Mesothelial cell of epicardium (in vitro differentiated cells): ENCODE measurements at regions not wholly inside any gene's neighbourhood (a gene's known extent, or its start where the extent isn't known, plus 50 kb on each side); places are given as distances from the start of the nearest gene placed in this dataset.
"Not testable (repeated sequence)": the region's sequence is repeated elsewhere in the genome, so short reads cannot be mapped to it uniquely, and the experiment has no call there.

Source experiments
- DNase-seq, 2 experiments: peaks; one replicate each; pipeline ENCODE4 v3.0.0; 2021; ENCODE audit warnings: low spot score in 2 of 2; ENCODE audit not compliant: unreplicated experiment in 2 of 2
- H3K27ac Mint-ChIP-seq: 2 replicates; pipeline ENCODE4 v1.8.0; 2021; ENCODE audit warnings: mixed read lengths
- H3K27me3 Mint-ChIP-seq: 2 replicates; pipeline ENCODE4 v1.8.0; 2021; ENCODE audit warnings: low read depth, mixed read lengths
- H3K36me3 Mint-ChIP-seq: 2 replicates; pipeline ENCODE4 v1.8.0; 2021; ENCODE audit warnings: mixed read lengths
- H3K4me1 Mint-ChIP-seq: 2 replicates; pipeline ENCODE4 v1.8.0; 2021; ENCODE audit warnings: mixed read lengths
- H3K4me3 Mint-ChIP-seq: 2 replicates; pipeline ENCODE4 v1.8.0; 2021; ENCODE audit warnings: mild to moderate bottlenecking, moderate library complexity, mixed read lengths
- H3K9me3 Mint-ChIP-seq: 2 replicates; pipeline ENCODE4 v1.8.0; 2021; ENCODE audit warnings: mixed read lengths
- TF ChIP-seq, protein P1 (sequence below): fragments of 200-600 bp; sonication (generic); IDR thresholded peaks from one replicate; pipeline ENCODE4 v1.5.0; 2021; ENCODE audit warnings: antibody characterized with exemption; ENCODE audit not compliant: unreplicated experiment

DNA sequence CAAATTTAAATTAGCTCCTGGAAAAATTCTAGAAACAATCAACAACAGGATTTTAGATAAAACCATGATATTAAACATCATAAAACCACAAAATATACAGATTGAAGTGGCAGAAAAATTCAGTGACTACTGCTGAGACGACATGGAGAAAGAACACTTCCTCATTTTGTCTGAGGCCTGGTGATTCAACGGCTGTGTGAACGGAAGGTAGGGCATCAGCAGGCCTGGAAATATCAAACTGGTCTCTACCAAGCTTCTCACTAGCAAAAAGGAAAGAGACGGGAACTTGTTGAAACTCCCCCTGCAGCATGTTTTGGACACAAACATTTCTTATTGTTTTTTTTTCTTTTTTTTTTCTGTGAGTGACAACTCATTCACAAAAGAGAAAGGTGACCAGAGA lies 58.0 kb upstream of the AHI1 start:
- TF ChIP-seq, protein P1, sequence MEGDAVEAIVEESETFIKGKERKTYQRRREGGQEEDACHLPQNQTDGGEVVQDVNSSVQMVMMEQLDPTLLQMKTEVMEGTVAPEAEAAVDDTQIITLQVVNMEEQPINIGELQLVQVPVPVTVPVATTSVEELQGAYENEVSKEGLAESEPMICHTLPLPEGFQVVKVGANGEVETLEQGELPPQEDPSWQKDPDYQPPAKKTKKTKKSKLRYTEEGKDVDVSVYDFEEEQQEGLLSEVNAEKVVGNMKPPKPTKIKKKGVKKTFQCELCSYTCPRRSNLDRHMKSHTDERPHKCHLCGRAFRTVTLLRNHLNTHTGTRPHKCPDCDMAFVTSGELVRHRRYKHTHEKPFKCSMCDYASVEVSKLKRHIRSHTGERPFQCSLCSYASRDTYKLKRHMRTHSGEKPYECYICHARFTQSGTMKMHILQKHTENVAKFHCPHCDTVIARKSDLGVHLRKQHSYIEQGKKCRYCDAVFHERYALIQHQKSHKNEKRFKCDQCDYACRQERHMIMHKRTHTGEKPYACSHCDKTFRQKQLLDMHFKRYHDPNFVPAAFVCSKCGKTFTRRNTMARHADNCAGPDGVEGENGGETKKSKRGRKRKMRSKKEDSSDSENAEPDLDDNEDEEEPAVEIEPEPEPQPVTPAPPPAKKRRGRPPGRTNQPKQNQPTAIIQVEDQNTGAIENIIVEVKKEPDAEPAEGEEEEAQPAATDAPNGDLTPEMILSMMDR = no peak
- H3K4me1 Mint-ChIP-seq = no peaks in the 10 kb centered on the region
- H3K27ac Mint-ChIP-seq = no peak overlapping the region
- no peak for DNase-seq
- H3K27me3 Mint-ChIP-seq = no peaks in the 10 kb centered on the region
- no peaks in the 10 kb centered on the region for H3K36me3 Mint-ChIP-seq
- H3K4me3 Mint-ChIP-seq = no peak overlapping the region
- H3K9me3 Mint-ChIP-seq = no peaks in the 10 kb centered on the region

DNA sequence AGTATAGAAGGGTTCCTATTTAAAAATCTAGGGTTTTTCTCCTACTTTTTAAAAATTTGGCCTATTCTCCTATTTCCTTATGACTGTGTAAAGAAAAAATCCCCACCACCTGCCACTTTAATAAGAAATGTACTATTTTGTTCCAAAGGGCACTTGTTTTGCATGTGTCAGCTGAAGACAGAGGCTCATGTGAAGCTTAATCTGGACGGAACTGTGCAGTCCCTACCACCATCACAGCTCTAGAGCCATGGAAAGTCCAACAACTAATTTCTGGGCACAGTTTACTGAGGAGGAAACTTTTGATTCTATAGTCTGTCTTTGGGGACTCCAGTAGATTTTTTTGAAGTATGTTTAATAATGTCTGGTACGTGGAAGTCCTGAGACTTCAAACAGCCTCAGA lies 60.0 kb upstream of the AHI1 start:
- no peaks in the 10 kb centered on the region for H3K4me1 Mint-ChIP-seq
- H3K9me3 Mint-ChIP-seq = peaks cover 16% of the 10 kb centered on the region
- H3K4me3 Mint-ChIP-seq = no peak overlapping the region
- no peak for DNase-seq
- H3K27ac Mint-ChIP-seq = no peak overlapping the region
- no peaks in the 10 kb centered on the region for H3K36me3 Mint-ChIP-seq
- TF ChIP-seq, protein P1 = no peak
- H3K27me3 Mint-ChIP-seq = no peaks in the 10 kb centered on the region

DNA sequence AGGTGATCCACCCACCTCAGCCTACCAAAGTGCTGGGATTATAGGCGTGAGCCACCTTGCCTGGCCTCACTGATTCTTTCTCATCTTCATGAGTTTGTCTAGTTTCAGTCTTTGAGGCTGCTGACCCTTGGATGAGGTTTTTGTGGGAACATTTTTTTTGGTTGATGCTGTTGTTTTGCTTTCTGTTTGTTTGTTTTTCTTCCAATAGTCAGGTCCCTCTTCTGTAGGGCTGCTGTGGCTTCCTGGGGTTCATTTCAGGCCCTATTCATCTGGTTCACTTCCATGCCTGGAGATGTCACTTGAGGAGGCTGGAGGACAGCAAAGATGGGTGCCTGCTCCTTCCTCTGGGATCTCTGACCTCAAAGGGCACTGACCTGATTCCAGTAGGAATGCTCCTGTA lies 68.1 kb upstream of the AHI1 start:
- H3K27ac Mint-ChIP-seq, H3K27me3 Mint-ChIP-seq, DNase-seq, H3K36me3 Mint-ChIP-seq, H3K4me3 Mint-ChIP-seq: not testable (repeated sequence)
- peaks cover 22% of the 10 kb centered on the region for H3K4me1 Mint-ChIP-seq
- H3K9me3 Mint-ChIP-seq = peaks cover 22% of the 10 kb centered on the region

DNA sequence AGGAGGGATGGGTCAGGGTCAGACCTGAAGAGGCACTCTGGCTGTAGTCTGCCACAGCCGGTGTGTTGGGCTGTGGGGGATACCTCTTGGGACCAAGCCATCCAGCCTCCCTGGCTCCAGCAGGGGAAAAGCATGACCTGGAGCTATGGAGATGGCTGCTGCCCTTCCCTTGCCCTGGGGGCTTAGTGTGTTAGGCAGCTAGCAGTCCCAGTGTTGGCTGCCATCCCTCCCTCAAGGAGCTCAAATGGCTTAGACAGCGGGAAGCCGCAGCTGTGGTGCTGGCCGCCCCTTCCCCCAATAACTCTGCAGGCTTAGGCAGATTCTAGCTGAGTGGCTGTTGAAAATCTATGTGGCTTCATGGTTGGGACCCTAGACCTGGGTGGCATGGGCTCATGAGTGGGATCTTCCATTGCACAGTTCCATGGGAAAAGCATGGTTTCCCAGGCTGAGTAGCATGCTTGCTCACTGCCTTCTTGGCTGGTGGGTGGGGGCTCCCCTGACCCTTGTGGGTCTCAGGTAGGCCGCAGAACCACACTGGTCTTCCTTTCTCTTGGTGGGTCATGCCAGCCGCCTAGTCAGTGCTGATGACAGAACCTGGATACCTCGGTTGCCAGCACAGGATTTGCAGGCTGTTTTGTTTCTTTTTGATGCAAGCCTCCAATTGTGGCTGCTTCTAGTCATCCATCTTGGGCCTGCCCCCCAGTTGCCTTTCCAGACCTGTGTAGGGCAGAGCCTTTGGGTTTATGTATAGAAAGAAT lies 69.0 kb upstream of the AHI1 start:
- H3K4me1 Mint-ChIP-seq = peaks cover 22% of the 10 kb centered on the region
- H3K4me3 Mint-ChIP-seq = no peak overlapping the region
- no peak for DNase-seq
- no peaks in the 10 kb centered on the region for H3K36me3 Mint-ChIP-seq
- no peak overlapping the region for H3K27ac Mint-ChIP-seq
- peaks cover 17% of the 10 kb centered on the region for H3K9me3 Mint-ChIP-seq
- peaks cover 2% of the 10 kb centered on the region for H3K27me3 Mint-ChIP-seq
- TF ChIP-seq, protein P1 = no peak

DNA sequence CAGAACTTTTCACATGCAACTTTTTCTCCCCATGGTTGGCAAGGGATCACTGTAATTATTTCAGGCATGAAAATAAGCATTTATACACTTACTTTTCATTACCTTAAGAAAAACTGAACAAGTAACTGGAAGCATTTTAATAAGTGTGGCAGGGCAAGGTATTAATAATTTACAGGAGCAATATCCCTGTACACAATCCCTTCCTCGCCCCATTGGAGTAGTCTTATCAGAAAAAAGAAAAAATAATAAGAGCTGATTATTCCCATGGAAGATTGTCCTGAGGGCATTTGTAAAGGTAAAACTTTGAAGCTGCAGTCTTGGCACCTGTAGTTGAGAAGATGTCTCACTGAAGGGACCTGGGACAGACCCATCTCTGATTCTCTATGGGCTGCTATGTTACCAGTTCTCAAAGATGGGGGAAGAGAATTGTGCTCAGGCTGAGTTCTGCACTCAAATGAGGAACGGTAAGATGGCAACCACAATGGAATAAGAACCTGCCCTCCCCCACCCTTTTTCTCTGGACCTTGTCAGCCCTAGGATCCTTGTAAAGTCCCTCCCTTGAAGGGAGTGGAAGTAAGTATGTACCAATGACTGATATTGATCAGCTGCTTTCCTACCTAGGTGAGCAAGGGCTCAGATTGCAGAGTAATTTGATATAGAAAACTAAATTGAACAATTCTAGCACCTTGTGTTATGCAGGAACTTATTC lies 70.0 kb upstream of the AHI1 start:
- Mint-ChIP-seq H3K27ac (no peak overlapping the region), H3K4me3 (no peak overlapping the region), H3K27me3 (peaks cover 2% of the 10 kb centered on the region), H3K9me3 (peaks cover 7% of the 10 kb centered on the region), H3K36me3 (no peaks in the 10 kb centered on the region), H3K4me1 (peaks cover 22% of the 10 kb centered on the region)
- DNase-seq = no peak
- TF ChIP-seq, protein P1 = no peak

DNA sequence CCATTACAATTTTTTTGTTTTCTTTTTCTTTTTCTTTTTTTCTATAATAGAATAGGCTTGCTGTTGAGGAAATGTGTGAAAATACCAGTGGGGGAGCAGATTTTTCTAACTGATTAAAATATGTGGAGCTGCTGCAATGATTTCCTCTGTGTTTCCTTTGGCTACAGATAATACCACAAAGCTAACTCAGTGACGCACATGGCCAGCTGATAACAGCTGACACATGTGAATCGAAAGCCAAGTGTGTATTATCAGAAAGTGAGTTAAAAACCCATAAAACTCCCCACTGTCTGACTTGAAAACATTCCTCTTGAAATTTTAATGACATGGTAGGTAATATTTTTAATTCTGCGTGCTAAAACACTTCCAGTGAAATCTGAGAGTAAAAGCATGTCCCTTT lies 70.8 kb upstream of the AHI1 start:
- no peak overlapping the region for H3K4me3 Mint-ChIP-seq
- H3K27ac Mint-ChIP-seq = peak overlapping the region; percentile 44
- no peaks in the 10 kb centered on the region for H3K36me3 Mint-ChIP-seq
- TF ChIP-seq, protein P1 = no peak
- H3K27me3 Mint-ChIP-seq = peaks cover 2% of the 10 kb centered on the region
- DNase-seq = no peak
- peaks cover 22% of the 10 kb centered on the region for H3K4me1 Mint-ChIP-seq
- peaks cover 2% of the 10 kb centered on the region for H3K9me3 Mint-ChIP-seq
